GM13977 (cell line): ENCODE measurements at regions not wholly inside any gene's neighbourhood (a gene's known extent, or its start where the extent isn't known, plus 50 kb on each side); places are given as distances from the start of the nearest gene placed in this dataset.

Source experiments
- DNase-seq: peaks from one replicate; pipeline ENCODE4 v3.0.0; 2012; ENCODE audit warnings: low spot score
- in situ Hi-C: fragments of 300-500 bp; cut with MboI; formaldehyde crosslinking; loops from one replicate; pipeline ENCODE4 v1.12.0; 2022; ENCODE audit warnings: low sequenced_read_pairs, low pct_unique_long_range_greater_than_20kb, mixed read lengths, inconsistent platforms; ENCODE audit not compliant: unreplicated experiment
- TF ChIP-seq, protein P1 (sequence below): IDR thresholded peaks from 2 replicates; pipeline ENCODE4 v1.5.1; 2012; ENCODE audit warnings: mild to moderate bottlenecking, control low read depth; ENCODE audit not compliant: insufficient read depth; ENCODE audit errors: extremely low read depth, missing control alignments

DNA sequence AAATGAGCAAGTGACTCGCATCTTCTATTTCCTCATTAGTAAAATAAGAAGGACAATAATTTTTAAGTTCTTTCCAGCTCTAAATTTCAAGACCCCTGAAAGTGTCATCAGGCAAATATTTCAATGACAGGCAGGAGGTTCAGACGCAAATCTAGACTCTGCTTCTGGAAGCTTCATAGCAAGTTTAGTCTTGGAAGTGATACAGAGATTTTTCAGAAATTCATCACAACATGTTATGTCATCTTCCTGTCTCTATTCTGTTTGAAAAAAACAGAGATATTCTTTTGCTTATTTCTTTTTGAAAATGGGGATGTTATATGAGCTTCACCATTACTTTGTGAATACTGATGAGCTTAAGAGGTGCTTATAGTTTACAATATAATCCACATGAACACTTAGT, 74.0 kb downstream of the C3orf85 start:
- in situ Hi-C loops: no loop called here
- TF ChIP-seq, protein P1, sequence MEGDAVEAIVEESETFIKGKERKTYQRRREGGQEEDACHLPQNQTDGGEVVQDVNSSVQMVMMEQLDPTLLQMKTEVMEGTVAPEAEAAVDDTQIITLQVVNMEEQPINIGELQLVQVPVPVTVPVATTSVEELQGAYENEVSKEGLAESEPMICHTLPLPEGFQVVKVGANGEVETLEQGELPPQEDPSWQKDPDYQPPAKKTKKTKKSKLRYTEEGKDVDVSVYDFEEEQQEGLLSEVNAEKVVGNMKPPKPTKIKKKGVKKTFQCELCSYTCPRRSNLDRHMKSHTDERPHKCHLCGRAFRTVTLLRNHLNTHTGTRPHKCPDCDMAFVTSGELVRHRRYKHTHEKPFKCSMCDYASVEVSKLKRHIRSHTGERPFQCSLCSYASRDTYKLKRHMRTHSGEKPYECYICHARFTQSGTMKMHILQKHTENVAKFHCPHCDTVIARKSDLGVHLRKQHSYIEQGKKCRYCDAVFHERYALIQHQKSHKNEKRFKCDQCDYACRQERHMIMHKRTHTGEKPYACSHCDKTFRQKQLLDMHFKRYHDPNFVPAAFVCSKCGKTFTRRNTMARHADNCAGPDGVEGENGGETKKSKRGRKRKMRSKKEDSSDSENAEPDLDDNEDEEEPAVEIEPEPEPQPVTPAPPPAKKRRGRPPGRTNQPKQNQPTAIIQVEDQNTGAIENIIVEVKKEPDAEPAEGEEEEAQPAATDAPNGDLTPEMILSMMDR: no peak
- no peak for DNase-seq

DNA sequence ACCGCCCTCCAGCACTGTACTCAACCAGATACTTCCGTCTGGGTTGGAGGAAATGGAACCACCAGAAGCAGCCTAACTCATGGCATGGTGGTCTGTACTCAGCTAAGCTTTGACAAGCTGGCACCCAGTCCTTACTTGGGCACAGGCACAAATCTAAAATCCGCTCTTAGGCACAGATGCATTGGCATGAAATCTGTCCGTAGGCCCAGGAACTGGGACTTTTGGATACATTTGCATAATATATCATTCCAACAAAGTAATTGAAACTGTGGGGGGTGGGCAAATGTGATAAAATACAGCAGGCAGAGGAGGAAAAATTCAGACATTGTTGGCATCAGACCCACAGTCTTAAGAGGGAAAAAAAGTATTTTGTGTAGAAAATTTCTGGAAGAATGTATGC, 75.4 kb downstream of the C3orf85 start:
- in situ Hi-C loops: no loop called here

DNA sequence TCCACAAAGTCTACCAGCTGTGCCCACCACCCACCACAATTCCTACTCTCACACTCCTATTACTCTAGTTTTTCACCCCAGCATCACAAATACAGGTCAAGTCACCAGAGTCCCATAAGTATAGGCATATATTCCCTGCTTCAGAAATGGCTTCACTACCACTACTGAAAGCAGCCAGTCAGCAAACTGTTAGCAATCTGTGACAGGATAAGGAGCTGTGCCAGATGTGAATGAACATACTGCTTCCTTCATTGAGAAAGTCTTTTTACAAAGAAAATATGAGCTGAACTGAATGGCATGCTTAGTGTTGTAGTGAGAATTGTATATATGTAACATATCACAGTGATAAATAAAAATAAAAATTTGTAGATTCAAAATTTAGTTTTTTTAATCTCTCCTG, 76.8 kb downstream of the C3orf85 start:
- in situ Hi-C loops: no loop called here
- TF ChIP-seq, protein P1: no peak
- DNase-seq: no peak

More for the DNA sequence above, 75.4 kb downstream of the C3orf85 start:
- no peak for DNase-seq
- TF ChIP-seq, protein P1: no peak

DNA sequence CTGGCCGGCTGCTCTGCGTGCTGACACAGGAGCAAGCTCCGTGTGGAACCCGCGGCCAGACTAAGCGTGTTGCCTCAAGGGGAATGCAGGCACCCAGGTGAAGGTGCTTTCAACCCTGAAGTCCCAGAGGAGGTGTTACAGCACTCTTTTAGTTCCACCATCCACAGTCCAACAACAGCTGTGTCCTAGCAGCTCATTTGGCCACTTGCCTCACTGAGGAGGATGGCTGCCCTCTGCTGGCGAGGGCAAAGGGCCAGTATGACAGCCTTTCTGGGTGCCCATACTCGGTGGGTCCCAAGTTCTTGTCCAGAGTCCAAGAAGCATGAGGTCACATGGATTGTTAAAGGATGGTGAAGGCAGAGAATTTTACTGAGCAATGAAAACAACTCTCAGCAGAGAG, 87.8 kb downstream of the C3orf85 start:
- TF ChIP-seq, protein P1: peak; percentile 38
- in situ Hi-C loops: no loop called here
- no peak for DNase-seq

DNA sequence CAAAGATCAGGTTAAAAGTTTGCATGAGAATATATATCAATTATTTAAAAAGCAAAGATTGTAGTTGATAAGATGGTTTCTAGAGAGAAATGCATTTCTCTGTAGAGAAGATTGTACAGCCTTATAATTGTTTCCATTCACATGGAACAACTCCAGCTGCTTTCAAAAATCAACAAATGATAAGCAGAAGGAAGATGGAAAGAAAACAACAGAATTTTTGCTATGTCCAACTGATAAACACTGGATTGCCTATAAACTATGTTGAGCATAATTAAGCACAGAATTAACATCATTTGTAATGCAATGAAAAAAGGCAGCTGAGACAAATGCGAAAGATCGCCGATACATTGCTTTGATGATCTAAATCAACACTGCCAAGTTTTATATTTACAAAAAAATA, 89.0 kb downstream of the C3orf85 start:
- DNase-seq: no peak
- TF ChIP-seq, protein P1: no peak
- in situ Hi-C loops: no loop called here

DNA sequence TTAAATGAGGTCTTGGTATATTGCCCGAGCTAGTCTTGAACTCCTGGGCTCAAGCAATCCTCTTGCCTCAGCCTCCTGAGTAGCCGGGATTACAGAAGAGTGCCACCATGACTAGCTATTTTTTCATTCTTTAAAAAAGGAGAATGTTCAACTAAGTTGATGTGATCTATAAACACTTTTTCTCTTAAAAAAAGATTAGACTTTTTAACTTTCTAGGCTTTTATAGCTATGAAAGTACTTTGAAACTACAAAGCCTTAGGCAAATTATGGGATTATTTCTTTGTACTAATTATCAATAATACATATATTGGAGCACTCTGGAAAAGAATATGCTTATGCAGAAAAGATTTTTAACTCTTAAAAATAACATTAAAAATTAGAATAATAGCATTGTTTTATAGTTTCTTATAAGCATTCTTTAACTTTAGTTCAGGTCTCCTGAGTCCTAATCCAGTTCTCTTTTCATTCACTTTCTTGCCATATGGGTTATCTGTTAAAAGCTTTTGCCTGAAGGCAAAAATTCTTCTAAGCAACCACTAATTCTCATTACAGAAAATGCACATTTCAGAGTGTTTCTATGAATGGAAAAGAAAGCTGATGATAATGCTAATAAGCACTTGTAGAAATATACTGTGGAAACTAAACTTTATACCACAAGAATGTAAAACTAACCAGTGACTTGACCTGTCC, 87.8 kb downstream of the DPPA2 start:
- TF ChIP-seq, protein P1: no peak
- DNase-seq: no peak
- in situ Hi-C loops: no loop called here
